NCI-H2029 treated with DMSO at 0.1 percent for 48 hours (cell line): ENCODE measurements at regions not wholly inside any gene's neighbourhood (a gene's known extent, or its start where the extent isn't known, plus 50 kb on each side); places are given as distances from the start of the nearest gene placed in this dataset.

Source experiments
- DNase-seq: peaks from one replicate; lab custom pipeline; 2025; lab: John Stamatoyannopoulos, UW

DNA sequence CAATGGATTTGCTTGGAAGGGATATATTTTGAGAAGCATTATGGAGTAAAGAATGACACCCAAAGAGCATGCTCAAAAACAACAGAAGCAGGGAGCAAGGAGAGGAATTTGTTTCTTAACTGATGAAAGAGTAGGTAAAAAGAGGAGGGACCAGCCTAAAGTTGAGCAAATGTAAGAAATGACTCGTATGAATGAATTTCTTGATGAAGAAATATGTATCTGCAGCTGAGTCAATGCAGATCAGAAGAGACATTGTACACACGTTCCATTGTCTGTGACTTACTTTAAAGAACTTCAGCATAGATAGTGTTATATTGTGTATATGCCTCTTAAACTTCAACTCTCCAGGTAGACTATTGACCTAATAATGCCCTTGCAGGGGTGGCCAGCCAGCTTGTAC is 112.7 kb upstream of the NREP start:
- no peak for DNase-seq

DNA sequence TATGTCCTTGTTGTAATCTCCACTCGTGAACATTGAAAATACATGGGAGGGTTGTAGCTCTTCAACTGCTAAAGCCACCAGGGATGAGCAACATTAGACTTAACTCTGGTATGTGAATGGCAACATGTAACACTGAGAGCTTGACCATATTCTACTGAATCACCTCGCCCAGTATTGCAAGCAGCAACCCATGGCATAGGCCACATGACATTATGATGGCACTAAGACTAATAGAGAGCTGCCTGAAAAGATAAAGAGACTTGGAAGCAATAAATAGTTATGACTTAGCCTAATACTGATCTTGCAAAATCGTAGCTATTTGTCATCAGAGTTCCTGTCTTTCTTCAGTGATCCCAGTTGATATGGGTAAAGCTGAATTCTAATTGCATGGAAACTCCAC is 108.4 kb upstream of the NREP start:
- DNase-seq, result no peak

DNA sequence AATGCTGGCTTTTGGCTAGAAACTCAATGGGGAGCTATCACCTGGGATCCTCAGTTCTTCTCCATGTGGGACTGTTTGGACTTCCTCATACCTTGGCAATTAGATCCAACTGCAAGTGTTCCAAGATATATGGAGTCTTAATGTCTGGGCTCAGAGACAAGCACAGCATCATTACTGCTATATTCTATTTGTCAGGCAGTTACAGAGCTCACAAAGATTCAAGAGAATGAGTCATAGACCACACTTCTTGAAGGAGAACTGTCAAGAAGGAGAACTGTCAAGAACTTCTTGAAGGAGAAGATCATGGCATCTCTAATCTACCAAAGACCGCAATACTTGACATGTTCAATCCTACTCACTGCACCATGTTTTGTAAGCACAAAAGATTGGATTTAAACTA is 106.8 kb upstream of the NREP start:
- no peak for DNase-seq

DNA sequence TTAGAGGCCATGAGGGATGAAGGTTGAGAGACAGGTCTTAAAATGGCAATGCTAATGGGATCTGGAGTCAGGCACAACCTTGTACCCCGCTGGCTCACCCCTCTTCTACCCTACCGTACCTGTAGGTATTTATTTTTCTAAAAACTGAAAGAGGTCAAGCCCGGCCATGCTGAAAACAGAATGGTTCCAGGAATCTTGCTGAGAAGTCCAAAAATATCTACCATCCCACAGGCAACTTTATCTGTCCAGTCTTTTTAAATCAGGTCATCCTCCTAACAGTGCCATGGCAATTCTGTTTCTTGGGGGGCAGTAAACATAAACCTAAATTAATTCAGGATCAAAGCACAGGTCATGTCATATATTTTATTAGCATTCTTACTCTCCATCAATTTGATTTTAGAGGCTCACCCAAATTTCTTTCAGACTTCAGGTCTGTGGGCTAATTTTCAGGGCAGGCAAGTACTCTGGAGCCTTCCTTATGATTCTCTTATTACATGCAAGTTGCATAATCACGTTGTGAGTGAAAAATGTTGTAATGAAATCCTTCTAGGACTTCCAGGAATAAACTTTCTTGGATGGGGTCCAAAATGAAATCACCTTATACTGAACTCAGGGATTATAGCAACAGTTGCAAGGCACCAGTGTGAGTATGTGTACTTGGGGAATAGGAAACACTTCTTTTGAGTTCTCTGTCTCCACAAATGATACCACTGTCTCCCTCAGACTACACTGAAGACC is 102.7 kb upstream of the NREP start:
- DNase-seq, result no peak

DNA sequence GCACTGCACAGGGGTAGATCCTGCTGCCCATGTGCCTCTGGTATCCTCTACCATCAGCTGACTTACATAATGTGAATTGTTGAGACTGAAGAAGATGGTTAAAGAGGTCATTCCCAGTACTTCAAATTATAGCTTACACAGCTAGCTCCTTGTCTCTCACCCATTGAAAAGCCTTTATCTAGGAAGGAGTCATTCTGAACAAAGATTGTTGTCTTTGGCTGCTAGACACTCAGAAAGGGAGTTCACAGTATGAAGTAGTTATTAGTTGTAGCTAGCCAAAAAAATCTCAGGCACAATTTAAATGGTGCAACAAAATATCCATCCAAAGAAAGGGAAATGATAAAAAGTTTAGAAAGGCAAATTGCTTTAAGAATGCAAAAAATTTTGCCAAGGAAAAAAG is 102.0 kb upstream of the NREP start:
- DNase-seq, result no peak

DNA sequence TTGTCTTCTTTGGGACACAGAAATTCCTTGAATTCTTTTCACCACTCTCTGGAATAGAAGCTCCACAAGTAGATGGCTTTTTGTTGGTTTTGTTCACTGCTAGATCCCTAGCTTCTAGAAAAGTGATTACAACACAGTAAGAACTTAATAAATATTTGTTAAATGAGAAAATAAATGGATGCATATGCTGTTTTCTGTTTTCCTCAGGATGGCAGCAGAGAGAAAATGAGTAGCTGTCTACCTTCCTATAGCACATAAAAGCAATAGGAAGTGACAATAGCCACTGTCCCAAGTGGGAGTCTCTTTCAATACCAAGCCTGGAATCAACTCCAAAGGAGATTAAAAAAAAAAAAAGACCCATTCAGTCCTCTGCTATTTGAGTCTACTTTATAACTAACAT is 100.6 kb upstream of the NREP start:
- DNase-seq, result no peak

DNA sequence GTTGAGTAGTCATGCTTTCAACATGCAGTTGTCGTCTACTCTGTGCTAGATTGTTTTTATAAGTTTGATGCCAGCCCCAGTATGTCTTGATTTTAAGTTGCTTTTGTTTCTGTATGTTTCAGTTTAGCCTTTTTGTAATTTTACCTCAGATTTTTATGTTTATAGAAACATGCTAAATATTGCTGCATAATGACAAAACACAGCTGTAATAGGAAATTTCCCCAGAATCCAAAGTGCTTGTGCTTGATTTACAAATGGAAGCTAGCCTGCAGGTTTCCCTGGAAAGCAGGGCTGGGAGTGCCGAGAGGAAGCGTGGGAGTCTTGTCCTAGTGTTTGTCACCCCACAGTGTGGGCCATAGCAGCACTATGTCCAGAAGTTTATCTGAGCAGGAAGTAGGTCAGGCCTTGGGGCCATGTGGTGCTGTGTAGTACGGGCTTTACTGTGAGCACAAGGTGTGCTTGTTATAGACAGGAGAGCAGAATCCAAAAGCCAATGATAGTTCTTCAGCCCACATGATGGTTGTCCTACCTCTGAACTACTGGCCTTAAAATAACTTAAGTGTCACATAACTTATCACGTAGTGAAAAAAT is 100.0 kb upstream of the NREP start:
- DNase-seq, result no peak

DNA sequence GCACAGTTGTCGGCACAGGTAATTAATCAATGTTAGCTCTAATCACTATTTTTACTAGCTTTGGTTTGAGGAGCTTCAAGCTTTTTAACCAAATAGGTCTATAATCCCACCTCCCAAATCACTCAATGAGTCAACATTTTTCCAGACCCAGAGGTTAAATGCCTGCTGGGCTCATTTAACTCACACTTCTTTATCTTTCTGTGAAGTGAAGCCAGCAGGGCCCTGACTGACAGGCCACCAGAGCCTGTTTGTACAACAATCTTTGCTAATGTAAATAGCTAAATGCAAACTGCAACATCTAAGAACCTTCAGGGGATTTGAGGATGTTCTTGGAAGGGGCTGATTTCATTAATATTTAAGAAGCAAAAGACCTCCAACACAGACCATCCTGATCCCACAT is 98.4 kb upstream of the NREP start:
- no peak for DNase-seq

DNA sequence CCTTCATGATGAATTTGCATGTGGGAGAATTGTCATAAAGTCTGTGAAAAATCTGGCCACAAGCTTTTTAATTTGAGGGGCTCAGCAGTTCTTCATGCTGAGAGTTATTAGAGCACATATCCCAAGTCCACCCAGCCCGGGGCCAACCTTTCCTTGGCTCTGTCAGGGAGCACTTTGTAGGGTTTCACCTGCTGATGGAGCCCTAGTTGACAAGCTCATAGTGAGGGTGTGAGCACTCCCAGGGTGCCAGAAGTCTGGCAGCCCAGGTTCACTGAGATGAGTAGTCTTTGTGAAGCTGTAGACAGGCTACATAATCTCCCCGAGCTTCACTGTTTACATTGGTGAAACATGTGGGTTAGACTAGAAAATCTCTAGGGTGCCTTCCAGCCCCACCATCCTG is 97.2 kb upstream of the NREP start:
- DNase-seq, result no peak

DNA sequence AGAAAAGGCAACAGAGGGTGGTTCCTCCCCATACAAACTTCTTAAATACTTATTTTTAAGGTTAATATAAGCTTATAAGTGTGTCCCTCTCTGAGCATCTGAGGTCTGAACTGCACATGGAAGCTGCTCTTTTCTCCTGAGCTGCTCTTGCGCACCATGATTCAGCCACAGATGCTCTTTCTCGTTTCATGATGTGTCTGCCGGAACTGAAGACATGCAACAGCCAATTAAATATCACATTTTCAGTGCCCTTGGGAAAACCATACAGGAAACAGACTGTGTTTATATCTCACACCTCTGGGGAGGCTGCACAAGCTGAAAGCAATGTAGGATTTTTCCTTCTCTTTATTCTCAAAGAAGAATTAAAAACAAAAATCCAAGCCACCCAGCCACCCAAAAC is 96.8 kb upstream of the NREP start:
- DNase-seq, result no peak

DNA sequence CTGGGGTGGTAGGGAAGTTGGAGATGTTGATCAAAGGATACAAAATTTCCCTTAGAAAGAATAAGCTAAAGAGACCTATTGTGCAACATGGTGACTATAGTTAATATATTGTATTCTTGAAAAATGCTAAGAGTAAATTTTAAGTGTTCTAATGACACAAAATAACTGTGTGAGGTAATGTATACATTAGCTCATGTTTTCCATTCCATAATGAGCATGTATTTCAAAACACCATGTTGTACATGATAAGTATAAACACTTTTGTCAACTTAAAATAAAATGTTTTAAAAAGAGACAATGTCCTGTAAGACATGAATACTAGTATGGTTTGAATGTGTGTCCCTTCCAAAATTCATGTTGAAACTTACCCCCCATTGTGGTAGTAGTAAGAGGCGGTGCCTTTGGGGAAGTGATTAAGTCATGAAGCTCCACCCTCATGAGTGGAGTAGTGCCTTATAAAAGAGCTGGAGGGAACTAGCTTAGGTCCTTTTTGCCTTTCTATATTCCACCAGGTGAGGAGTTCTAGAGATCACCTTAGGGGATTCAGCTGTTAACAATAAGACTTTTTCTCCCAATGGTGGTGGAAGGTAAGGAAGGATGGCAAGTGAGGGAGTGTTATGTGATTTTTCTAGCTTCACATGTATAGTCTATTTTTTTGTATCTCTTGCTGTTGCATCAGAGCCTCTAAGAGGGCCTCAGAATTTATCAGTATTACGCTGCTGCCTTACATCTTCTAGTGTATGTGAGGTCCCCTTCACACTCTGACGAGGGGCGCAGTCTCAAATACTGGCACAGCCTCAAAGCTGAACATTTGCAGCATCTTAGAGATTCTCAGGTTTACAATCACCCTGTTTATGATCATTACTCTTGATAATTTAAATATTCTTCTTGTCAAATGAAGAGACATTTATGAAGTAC is 94.9 kb upstream of the NREP start:
- no peak for DNase-seq

DNA sequence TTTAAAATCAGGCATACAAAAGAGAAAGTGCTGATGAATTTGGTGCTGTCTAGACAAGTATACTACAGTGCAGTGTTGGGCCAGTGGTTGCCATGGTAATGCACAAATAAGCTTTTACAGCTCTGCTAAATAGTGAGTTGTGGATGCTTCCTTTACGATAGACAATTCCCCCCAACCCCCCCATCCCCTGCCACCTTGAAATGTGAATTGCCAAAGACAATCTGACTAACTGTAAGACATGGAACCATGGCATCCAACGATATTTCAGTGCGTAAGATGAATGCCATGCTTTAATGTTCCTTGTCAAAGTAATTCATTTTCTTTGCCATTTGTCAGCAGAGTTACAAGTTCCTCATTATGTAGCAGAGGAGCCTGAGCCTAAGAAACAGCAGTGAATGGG is 91.5 kb upstream of the NREP start:
- no peak for DNase-seq

DNA sequence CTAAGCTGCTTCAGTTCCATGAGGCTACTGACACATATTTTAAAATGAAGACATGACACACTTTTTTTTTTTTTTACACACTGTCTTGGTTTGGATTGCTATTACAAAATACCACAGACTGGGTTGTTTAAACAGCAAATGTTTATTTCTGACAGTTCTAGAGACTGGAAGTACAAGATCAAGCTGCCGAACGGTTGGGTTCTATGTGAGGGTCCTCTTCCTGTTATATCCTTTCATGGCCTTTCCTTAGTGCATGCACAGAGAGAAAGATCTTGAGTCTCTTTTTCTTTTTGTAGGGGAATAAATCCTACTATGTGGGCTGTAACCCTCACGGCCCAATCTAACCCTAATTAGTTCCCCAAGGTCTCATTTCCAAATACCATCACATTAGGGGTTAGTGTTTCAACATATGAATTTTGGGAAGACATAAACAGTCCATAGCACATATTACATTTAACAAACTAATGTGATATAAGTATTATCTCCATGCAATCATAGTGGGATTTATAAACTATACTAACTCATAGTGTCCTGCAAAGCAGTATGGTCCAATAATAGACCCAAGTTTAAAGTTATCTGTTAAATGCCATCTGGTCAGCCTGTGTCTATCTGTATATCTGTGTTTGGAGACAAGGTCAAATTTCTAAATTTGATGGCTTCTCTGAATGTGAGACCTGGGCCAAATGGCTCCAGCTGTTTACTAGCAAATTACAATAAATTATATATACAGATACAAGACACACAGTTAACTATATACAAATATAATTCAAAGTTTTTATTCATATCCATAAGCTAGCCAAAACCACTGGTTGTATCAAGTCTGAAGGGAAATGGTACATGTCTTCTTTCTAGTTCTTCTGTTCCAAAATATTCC is 90.3 kb upstream of the NREP start:
- no peak for DNase-seq

DNA sequence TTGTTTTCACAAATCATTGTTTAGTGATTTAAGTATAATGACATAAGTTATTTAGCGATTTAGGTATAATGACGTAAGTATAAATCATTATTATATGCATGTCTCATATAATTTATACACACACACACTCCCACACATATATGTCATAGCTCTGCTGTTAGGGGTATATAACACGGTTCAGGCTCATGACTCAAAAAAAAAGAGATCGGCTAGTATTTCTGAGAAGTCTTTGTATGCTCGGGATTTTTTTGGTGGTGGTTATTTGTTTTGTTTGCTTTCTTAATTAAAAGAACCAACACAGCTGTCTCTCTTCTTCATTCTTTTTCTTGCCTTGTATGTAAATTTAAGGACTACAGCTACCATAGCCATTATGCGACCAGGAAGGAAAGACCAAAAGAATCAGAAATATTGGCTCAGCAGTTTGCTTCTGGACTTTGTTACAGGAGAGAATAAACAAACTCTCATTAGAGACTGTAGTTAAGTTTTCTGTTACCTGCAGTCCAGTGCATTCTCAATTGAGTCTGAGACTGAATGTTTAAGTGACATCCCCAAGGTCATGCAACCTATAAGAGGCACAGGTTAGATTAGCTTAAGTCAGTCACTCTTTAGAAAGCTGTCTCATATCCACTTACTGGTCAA is 83.2 kb upstream of the NREP start:
- DNase-seq, result no peak

DNA sequence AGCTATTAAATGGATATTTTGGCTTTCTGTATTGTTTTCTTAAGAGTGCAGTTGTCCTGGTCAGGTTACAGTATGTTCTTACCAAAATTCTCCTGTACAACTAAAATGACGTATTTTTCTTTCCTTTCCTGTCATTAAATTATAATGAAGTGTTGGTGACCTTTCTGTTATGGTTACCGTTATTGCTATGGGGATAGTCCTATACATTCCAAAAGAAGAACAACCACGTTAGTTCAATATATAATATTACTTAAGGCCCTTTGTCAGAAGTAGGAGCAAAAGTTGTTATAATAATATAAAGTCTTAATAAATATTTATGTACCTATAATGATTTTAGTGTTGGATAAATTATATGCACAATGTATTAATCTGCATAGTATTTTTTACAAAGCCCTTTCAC is 82.4 kb upstream of the NREP start:
- DNase-seq, result no peak

DNA sequence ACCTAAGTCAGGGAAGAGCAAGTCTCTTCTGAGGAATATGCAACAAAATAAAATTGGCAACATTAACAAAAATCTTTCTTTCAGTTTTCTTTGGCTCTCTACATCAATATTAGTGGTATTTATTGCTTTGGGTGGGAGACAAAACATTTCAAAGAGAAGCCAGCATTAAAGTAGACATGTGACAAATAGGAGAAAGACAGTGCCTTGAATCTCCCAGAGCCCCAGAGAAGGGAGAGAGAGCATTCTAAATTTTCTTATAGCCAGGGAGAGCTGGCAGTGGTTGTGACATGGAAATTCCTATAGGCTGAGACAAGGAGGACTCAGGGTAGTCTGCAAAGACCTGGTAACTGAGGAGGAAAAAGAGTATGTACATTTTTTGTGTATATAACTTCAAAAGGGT is 79.4 kb upstream of the NREP start:
- no peak for DNase-seq

DNA sequence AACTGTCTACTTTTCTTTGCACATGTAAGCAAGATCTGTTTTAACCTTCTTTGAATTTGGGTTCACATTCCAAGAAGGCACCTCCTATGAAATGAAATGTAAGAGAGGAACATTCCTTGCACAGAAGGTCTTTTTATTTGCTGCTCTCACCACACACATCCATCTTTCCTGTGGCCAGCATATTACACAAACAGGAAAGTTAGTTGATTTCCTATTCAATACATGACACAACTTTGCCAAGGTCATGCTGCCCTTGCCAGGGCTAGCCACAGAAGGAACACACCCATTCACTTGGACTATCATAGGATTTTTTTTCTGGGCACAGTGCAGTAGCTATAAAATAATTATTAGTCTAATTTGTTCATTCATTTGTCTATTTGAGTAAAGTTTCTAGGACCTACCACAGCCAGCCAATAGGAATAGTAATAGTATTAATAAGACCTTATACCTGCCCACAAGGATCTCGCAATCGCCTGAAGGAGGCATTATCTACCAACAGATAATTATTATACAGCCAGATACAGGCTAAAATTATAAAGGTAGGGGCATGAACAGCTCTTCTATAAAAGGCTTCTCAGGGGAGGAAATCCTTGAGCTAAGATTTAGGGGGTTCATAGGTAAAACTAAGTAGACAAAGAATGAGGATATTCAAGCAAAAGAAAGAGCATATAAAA is 78.1 kb upstream of the NREP start:
- no peak for DNase-seq

DNA sequence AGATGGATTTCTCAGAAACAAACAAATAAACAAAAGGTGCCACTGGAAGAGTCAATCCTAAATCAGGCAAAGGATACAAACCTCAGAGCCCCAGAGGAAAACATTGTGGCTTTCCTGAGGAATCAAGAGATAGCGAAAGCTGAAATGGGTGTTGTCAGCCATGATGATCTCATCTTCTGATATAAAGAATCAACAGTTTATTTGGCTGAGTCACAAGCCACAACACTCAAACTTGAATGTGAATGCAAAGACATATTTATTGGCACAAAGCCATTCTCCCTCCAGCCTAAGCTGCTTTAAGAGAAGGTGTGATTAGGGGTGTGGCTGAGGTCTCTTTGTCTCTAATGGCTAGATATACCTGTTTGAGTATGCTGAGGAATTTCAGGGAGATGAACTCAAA is 73.3 kb upstream of the NREP start:
- DNase-seq, result peak; percentile 5

DNA sequence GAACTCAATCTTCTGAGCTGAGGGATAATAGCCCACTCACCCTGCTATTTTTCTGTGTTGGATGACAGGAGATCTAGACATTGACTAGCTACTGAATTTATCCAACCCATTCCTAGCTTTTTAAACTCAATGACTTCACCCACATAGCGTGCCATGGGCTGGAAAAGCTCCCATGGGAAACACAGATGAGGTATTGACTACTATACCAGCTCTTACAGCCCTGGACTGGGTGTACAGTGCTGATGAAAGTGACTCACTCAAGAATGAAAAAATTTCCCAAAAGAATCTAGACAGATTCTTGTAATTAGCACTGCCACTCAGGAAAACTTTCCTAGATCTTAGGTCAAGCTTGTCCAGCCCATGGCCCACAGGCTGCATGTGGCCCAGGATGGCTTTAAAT is 72.7 kb upstream of the NREP start:
- no peak for DNase-seq

DNA sequence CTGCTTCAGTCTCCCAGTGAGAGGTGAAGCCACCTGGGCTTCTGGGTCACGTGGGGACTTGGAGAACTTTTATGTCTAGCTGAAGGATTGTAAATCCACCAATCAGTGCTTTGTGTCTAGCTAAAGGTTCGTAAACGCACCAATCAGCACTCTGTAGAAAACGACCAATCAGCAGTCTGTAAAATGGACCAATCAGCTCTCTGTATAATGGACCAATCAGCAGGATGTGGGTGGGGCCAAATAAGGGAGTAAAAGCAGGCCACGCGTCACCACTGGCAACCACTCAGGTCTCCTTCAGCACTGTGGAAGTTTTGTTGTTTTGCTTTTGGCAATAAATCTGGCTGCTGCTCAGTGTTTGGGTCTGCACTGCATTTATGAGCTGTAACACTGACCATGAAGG is 69.1 kb upstream of the NREP start:
- no peak for DNase-seq

DNA sequence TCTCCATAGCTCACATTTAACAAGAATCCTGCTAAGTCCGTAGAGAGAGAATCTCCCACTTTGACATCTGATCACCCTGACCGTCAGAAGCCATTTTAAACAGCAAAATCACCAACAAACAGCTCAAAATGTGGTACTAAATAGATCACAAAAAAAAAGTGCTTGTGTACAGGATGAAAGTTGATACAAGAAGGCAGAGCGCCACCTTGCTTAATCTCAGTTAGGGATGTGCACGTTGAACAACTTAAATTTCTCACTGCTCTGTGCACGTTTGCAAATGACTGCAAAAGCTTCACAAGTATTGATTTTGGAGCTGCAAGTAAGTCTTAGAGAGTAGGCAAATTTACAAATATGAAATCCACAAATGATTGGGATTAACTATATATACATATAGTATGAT is 63.1 kb upstream of the NREP start:
- no peak for DNase-seq
